Skeletal muscle cell (primary cell): ENCODE measurements at regions not wholly inside any gene's neighbourhood (a gene's known extent, or its start where the extent isn't known, plus 50 kb on each side); places are given as distances from the start of the nearest gene placed in this dataset.
"Not testable (repeated sequence)": the region's sequence is repeated elsewhere in the genome, so short reads cannot be mapped to it uniquely, and the experiment has no call there.

ENCODE experiments used
- DNase-seq: peaks from one replicate; pipeline ENCODE4 v3.0.0-alpha.2; 2010; ENCODE audit warnings: low read depth
- H3K4me3 ChIP-seq: 2 replicates; pipeline ENCODE4 v1.5.1; 2011; ENCODE audit warnings: low read depth, mild to moderate bottlenecking, control low read depth, low read length, moderate library complexity

- no peak for DNase-seq
- H3K4me3 ChIP-seq, result no peak overlapping the region
These were observed 84.4 kb upstream of the ATL2 start for GRCh38 chr2:38461470-38461869.

GRCh38 chr2:38460313-38460712, 83.2 kb upstream of the ATL2 start:
- no peak overlapping the region for H3K4me3 ChIP-seq
- no peak for DNase-seq

- no peak overlapping the region for H3K4me3 ChIP-seq
- no peak for DNase-seq
These were observed 77.0 kb upstream of the ATL2 start for GRCh38 chr2:38454081-38454480.

GRCh38 chr2:38451778-38452177, 74.7 kb upstream of the ATL2 start:
- DNase-seq, H3K4me3 ChIP-seq: not testable (repeated sequence)

- DNase-seq, result no peak
- H3K4me3 ChIP-seq, result no peak overlapping the region
These were observed 73.4 kb upstream of the ATL2 start for GRCh38 chr2:38450509-38450908.

- H3K4me3 ChIP-seq, result no peak overlapping the region
- no peak for DNase-seq
These were observed 71.8 kb upstream of the ATL2 start for GRCh38 chr2:38448692-38449410.

GRCh38 chr2:38446906-38447561, 70.0 kb upstream of the ATL2 start:
- no peak overlapping the region for H3K4me3 ChIP-seq

GRCh38 chr2:38446418-38446817, 69.3 kb upstream of the ATL2 start:
- no peak for DNase-seq
- H3K4me3 ChIP-seq, result no peak overlapping the region

More at GRCh38 chr2:38446906-38447561, 70.0 kb upstream of the ATL2 start:
- no peak for DNase-seq

- no peak overlapping the region for H3K4me3 ChIP-seq
- DNase-seq, result no peak
These were observed 67.2 kb upstream of the ATL2 start for GRCh38 chr2:38444247-38444646.

- no peak overlapping the region for H3K4me3 ChIP-seq
These were observed 65.8 kb upstream of the ATL2 start for GRCh38 chr2:38442643-38443541.

GRCh38 chr2:38441346-38441745, 64.3 kb upstream of the ATL2 start:
- DNase-seq, result no peak
- no peak overlapping the region for H3K4me3 ChIP-seq

More at GRCh38 chr2:38442643-38443541, 65.8 kb upstream of the ATL2 start:
- DNase-seq, result no peak

GRCh38 chr2:38440655-38441054, 63.6 kb upstream of the ATL2 start:
- no peak for DNase-seq
- H3K4me3 ChIP-seq, result no peak overlapping the region

- no peak overlapping the region for H3K4me3 ChIP-seq
- DNase-seq, result no peak
These were observed 62.8 kb upstream of the ATL2 start for GRCh38 chr2:38439863-38440262.

GRCh38 chr2:38438883-38439612, 62.0 kb upstream of the ATL2 start:
- DNase-seq, result no peak
- no peak overlapping the region for H3K4me3 ChIP-seq

GRCh38 chr2:38438133-38438882, 61.2 kb upstream of the ATL2 start:
- DNase-seq, result no peak
- H3K4me3 ChIP-seq, result no peak overlapping the region

- H3K4me3 ChIP-seq, result no peak overlapping the region
- no peak for DNase-seq
These were observed 59.2 kb upstream of the ATL2 start for GRCh38 chr2:38436227-38436664.

GRCh38 chr2:38435775-38436174, 58.7 kb upstream of the ATL2 start:
- no peak for DNase-seq
- no peak overlapping the region for H3K4me3 ChIP-seq

- no peak overlapping the region for H3K4me3 ChIP-seq
- no peak for DNase-seq
These were observed 57.5 kb upstream of the ATL2 start for GRCh38 chr2:38434595-38434994.

GRCh38 chr2:38433607-38433975, 56.5 kb upstream of the ATL2 start:
- DNase-seq, result no peak
- H3K4me3 ChIP-seq, result no peak overlapping the region
